Astrocyte of the cerebellum (primary cell): ENCODE measurements at regions not wholly inside any gene's neighbourhood (a gene's known extent, or its start where the extent isn't known, plus 50 kb on each side); places are given as distances from the start of the nearest gene placed in this dataset.

Experiments
- DNase-seq: peaks from one replicate; pipeline ENCODE4 v3.0.0-alpha.2; 2011; ENCODE audit warnings: low read depth
- H3K4me3 ChIP-seq: 2 replicates; pipeline ENCODE4 v1.5.1; 2011; ENCODE audit warnings: mild to moderate bottlenecking, low read depth, low read length, moderate library complexity
- in situ Hi-C: cut with HindIII; loops from 2 replicates; pipeline ENCODE4 v1.10.0; 2017; ENCODE audit warnings: low sequenced_read_pairs
- TF ChIP-seq, protein P1 (sequence below): IDR thresholded peaks from 2 replicates; pipeline ENCODE4 v1.5.1; 2012; ENCODE audit warnings: low read length, low read depth, moderate library complexity, mild to moderate bottlenecking; ENCODE audit errors: missing control alignments

DNA sequence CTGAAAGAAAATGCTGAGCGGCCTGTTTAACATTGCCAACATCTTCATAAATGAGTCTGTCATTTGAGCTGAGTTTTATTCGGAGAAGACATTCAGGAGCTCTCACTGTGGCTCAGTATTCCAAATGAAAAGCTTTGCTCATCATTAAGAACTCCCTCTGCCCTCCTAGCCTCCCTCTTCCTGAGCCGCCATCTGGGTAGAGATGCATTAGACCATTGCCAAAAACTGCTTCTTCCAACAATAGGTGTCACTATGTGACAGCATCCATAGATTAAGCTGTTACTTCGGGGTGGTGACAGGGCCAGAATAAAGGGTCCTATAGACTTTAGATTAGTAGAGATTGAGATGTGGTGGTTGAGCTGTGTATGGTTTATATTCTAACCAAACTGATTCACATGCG lies 501.4 kb upstream of the NR2F2 start:
- in situ Hi-C loops: no loop called here
- TF ChIP-seq, protein P1, sequence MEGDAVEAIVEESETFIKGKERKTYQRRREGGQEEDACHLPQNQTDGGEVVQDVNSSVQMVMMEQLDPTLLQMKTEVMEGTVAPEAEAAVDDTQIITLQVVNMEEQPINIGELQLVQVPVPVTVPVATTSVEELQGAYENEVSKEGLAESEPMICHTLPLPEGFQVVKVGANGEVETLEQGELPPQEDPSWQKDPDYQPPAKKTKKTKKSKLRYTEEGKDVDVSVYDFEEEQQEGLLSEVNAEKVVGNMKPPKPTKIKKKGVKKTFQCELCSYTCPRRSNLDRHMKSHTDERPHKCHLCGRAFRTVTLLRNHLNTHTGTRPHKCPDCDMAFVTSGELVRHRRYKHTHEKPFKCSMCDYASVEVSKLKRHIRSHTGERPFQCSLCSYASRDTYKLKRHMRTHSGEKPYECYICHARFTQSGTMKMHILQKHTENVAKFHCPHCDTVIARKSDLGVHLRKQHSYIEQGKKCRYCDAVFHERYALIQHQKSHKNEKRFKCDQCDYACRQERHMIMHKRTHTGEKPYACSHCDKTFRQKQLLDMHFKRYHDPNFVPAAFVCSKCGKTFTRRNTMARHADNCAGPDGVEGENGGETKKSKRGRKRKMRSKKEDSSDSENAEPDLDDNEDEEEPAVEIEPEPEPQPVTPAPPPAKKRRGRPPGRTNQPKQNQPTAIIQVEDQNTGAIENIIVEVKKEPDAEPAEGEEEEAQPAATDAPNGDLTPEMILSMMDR: no peak
- DNase-seq: no peak
- no peak overlapping the region for H3K4me3 ChIP-seq

DNA sequence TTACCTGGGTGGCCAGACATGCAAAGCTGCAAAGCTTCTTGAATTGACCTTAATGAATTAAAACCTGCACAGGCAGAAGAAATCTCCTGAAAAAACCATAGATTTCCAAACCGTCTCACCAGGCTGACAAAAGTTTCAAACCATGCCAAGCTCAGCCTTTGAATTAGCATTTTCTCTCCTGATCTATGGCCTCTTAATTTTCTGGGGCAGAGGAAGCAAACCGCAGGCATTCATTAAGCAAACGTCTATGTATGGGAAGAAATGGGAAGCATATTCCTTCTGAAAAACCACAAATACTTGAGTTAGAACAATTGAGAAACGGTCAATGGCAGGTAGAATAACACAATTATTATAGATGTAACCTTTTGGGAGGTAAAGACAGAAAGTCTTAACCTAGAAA lies 500.2 kb upstream of the NR2F2 start:
- DNase-seq: peak; percentile 59
- in situ Hi-C loops: no loop called here
- TF ChIP-seq, protein P1: no peak
- no peak overlapping the region for H3K4me3 ChIP-seq

DNA sequence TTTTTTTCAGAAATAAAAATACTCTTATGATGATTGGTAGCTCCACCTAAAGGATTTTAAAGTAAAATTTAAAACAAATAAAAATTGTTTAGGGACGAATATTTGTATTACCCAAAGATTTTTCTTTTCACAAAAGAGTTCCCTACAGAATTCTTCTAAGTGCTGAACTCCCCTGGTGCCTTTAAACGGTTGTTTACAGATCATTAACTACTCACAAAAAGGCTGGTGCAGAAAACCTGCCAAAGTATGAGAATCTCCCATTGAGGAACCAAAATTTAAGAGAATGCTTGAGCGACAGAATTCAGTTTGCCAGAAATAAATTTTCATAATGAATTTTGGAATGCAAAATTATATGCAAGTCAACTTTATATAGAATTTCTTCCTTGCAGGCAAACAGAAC lies 497.8 kb upstream of the NR2F2 start:
- H3K4me3 ChIP-seq: no peak overlapping the region
- TF ChIP-seq, protein P1: no peak
- in situ Hi-C loops: no loop called here
- DNase-seq: no peak

DNA sequence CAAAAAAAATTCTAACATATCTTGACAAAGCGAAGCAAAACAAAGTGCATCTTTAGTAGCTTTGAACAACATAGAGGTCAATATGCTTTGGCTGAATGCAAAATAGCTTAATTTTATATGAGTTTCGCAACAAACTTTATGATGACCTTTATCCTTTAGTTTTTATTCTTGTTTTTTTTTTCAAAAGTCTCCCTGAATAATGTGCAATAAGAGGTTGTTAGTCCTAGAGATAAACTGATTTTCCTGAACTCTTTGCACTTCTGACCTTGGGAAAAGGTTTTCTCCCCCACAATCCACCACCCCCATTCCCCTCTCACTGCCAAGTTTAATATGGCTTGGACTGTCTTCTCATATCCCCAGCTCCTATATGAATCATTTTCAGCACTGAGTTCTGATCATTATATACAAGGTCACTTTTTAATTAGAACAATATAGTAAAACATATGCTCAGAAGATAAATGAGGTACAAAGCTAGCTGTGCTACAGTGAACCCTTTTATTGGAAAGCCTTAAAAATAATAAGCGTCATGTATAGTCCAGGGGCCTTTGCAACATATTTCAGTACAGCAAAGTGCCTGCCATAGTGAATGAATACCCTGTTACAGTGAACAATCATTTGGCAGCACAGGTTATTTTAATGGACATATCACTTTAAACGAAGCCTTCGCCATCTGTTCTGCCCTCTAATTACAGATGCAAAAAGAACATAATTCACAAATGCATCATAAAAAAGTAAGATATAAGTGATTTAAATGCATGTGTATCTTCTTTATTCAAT lies 496.3 kb upstream of the NR2F2 start:
- TF ChIP-seq, protein P1: no peak
- in situ Hi-C loops: no loop called here
- DNase-seq: no peak

DNA sequence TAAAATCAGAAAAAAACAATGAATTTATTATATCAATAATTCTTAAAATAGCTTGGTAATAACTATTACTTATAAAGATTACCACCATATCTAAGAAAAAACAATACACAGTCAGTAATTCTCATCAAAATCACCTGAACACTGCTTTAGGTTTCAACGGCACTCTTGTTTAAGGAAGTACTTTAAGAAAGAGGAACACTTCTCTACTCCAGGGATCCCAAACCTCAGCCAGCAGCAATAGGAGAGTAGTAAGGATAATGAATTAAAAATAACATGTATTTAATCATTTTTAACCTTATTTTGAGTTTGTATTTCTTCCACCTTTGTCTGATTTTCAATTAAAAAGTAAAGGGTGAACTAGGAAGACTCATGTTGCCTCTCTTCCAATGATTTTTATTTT lies 494.0 kb upstream of the NR2F2 start:
- in situ Hi-C loops: no loop called here
- DNase-seq: no peak
- no peak overlapping the region for H3K4me3 ChIP-seq
- TF ChIP-seq, protein P1: no peak

More for the DNA sequence above, 496.3 kb upstream of the NR2F2 start:
- H3K4me3 ChIP-seq: no peak overlapping the region

DNA sequence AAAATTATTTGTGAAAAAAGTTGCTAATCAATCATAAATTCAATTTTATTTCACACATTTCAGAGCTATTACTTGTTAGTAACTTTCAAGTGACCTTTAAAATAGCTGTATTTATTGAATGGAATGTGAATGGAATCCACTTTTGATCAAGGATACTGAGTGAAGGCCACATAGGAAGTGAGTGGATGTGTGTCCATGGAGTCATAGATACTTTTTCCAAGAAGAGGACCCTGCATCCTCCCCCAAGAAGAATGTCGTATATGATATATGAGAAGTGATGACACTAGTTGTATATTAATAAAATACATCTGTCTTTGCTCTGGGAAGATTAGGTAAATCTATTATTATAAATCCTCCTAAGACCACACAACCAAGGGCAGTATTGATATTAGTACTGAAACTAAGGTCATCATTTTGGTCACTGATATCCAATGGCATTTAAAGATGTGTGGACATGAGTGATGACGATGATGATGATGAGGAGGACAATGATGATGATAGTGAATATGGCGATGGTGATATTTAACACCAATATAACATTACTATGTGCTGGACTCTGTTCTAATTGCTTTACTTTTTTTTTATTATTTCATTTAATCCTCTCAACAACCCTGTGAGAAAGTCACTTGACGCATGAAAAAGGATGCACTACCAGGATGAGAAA lies 493.0 kb upstream of the NR2F2 start:
- H3K4me3 ChIP-seq: no peak overlapping the region
- no peak for DNase-seq
- TF ChIP-seq, protein P1: no peak
- in situ Hi-C loops: no loop called here
